Lower leg skin (tissue), 3 donors: ENCODE measurements at regions not wholly inside any gene's neighbourhood (a gene's known extent, or its start where the extent isn't known, plus 50 kb on each side); places are given as distances from the start of the nearest gene placed in this dataset.

Experiments used
- CTCF ChIP-seq, 3 donors: fragments of 450-650 bp; IDR thresholded peaks; one replicate each; pipeline ENCODE4 v1.5.1; 2016; ENCODE audit warnings: antibody characterized with exemption in 3 of 3, mild to moderate bottlenecking in 3 of 3, moderate library complexity in 2 of 3
- POLR2A ChIP-seq, 2 donors: fragments of 450-650 bp; IDR thresholded peaks; one replicate each; pipeline ENCODE4 v1.6.1; 2016 to 2017; ENCODE audit warnings: antibody characterized with exemption in 2 of 2, mild to moderate bottlenecking in 1 of 2, moderate library complexity in 1 of 2

DNA sequence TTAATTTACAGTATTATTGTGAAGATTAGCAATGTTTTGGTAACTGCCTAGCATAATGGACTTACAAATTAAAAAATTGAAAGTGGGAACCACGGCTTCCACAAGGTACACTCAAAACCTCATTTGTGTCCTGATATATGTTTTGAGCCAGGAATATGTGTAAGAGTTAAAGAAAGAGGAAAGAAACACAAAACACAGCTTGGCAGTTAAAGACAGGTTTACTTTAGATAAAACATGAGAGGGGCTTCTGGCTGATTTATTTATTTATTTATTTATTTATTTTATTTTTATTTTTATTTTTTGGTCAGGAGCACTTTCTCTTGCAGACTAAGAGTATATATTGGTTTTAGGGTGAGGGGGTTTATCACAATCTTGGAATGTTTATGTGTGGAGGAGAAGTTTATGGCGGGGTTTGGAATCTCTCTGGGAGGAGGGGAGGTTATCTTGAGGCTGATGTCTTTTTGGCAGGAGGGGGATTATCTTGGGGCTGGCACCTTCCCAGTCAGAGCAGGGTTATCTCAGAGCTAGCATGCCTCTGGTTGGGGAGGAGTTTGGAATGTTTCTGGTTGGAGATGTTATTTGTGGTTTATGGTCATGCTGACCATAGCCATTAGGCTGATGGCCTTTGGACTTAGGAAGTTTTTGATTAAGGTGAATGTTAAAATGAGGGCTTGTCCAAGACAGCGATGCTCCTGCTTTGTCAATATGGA, 436.7 kb downstream of the DAD1 start:
- TF ChIP-seq CTCF (IDR thresholded peaks at IDR 0.05) (no peak), POLR2A (IDR thresholded peaks at IDR 0.05) (no peak)
